WERI-Rb-1 (cell line): ENCODE measurements at regions not wholly inside any gene's neighbourhood (a gene's known extent, or its start where the extent isn't known, plus 50 kb on each side); places are given as distances from the start of the nearest gene placed in this dataset.
"Not testable (repeated sequence)": the region's sequence is repeated elsewhere in the genome, so short reads cannot be mapped to it uniquely, and the experiment has no call there.

Experiments used
- DNase-seq: peaks from one replicate; pipeline ENCODE4 v3.0.0-alpha.2; 2020
- H3K27ac ChIP-seq: fragments of 250-450 bp; sonication (Bioruptor Pico); 2 replicates; pipeline ENCODE4 v1.5.1; 2020; ENCODE audit warnings: mild to moderate bottlenecking, moderate library complexity
- H3K27me3 ChIP-seq: fragments of 250-450 bp; sonication (Bioruptor Pico); 2 replicates; pipeline ENCODE4 v1.5.1; 2021; ENCODE audit warnings: mild to moderate bottlenecking, low read depth, moderate library complexity; ENCODE audit not compliant: insufficient read depth, severe bottlenecking
- H3K36me3 ChIP-seq: fragments of 250-450 bp; sonication (Bioruptor Pico); 2 replicates; pipeline ENCODE4 v1.5.1; 2020; ENCODE audit warnings: mild to moderate bottlenecking, moderate library complexity
- H3K4me3 ChIP-seq: 2 replicates; pipeline ENCODE4 v1.5.1; 2011; ENCODE audit warnings: low read depth, mild to moderate bottlenecking, control low read depth, low read length
- H3K9me3 ChIP-seq: fragments of 250-450 bp; sonication (Bioruptor Pico); 2 replicates; pipeline ENCODE4 v1.5.1; 2021; ENCODE audit warnings: mild to moderate bottlenecking, moderate library complexity; ENCODE audit not compliant: severe bottlenecking
- TF ChIP-seq, protein P1 (sequence below): IDR thresholded peaks from 2 replicates; pipeline ENCODE4 v1.5.1; 2011; ENCODE audit warnings: low read depth, mild to moderate bottlenecking, control low read depth, inconsistent platforms, low read length

DNA sequence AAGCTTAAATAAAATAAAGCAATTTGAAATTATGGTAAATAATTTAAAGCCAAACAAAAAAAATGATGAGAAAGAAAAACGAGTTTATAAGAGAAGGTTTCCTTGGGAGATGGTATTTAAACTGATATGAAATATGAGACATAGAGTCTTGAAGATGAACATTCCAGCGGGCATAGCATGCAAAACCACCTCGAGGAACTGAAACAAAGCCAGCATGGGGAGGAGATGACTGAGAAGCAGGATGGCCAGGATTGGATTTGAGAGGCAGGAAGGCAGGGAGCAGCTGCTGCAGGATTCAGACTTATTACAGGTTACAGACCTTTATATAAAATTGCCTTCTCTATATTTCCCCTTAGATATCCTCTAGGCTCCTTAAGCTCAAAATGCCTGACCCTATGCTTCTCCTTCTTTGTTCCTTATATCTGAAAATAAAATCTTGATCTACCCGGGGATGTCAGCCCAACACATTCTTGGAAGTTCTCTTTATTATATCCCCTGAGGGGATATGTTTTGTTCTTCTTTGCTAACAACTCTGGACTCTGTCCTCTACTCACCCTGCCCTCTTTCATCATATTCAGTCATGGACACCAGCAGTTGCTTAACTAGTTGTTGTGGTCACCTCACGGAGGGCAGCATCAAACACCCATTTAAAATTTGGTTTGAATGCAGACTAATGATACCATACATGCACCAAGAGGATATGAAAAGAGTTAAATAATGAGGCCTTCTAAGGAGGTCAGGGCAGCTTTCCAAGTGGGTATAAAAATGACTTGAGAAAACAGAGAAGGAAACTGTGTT lies 719.1 kb upstream of the B3GALT2 start:
- no peaks in the 10 kb centered on the region for H3K9me3 ChIP-seq
- no peak for DNase-seq
- no peak overlapping the region for H3K27ac ChIP-seq
- TF ChIP-seq, protein P1, sequence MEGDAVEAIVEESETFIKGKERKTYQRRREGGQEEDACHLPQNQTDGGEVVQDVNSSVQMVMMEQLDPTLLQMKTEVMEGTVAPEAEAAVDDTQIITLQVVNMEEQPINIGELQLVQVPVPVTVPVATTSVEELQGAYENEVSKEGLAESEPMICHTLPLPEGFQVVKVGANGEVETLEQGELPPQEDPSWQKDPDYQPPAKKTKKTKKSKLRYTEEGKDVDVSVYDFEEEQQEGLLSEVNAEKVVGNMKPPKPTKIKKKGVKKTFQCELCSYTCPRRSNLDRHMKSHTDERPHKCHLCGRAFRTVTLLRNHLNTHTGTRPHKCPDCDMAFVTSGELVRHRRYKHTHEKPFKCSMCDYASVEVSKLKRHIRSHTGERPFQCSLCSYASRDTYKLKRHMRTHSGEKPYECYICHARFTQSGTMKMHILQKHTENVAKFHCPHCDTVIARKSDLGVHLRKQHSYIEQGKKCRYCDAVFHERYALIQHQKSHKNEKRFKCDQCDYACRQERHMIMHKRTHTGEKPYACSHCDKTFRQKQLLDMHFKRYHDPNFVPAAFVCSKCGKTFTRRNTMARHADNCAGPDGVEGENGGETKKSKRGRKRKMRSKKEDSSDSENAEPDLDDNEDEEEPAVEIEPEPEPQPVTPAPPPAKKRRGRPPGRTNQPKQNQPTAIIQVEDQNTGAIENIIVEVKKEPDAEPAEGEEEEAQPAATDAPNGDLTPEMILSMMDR, result no peak
- H3K4me3 ChIP-seq, result no peak overlapping the region
- no peaks in the 10 kb centered on the region for H3K27me3 ChIP-seq
- no peaks in the 10 kb centered on the region for H3K36me3 ChIP-seq

- Histone ChIP-seq H3K4me3 (no peak overlapping the region), H3K27me3 (no peaks in the 10 kb centered on the region), H3K36me3 (no peaks in the 10 kb centered on the region), H3K27ac (no peak overlapping the region), H3K9me3 (no peaks in the 10 kb centered on the region)
- no peak for DNase-seq
- TF ChIP-seq, protein P1, result no peak
These were observed 705.4 kb upstream of the B3GALT2 start for GRCh38 chr1:193891788-193892187.

GRCh38 chr1:193890935-193891334 lies 704.5 kb upstream of the B3GALT2 start:
- Histone ChIP-seq H3K36me3 (no peaks in the 10 kb centered on the region), H3K9me3 (no peaks in the 10 kb centered on the region), H3K4me3 (no peak overlapping the region), H3K27ac (no peak overlapping the region), H3K27me3 (no peaks in the 10 kb centered on the region)
- DNase-seq, result no peak
- TF ChIP-seq, protein P1, result no peak

DNA sequence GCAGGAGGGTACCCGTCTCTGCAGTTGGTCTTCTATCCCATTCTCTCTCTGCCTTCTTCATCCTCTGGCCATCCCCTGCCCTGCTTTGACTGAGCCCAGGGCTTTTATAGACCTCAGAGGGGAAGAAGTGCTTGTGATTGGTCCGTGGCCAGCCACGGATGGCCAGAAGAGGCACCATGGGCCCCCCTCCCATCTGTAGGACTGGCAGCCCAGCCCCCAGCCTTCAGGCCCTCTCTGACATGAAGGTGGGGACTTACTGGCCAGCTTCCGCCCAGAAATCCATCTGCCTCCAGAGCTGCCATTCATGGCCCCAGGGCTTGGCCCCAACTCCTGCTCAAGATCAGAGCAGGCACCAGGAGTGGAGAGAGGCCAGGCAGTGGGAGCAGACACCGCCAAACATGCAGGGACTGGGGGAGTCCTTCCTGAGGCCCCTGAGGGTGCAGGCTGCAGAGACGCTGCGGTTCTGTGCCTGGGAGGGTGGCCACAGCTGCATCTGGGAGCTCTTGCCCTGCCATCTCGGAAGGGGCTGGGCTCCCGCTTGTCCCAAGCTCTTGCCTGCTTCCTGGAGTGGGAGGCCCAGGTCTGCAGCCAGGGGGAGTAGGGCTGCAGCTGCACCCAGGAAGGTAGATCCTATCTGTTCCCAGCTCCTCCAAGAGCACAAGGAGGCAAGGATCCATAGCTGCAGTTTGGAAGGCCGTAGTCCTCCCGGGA lies 698.6 kb upstream of the B3GALT2 start:
- no peaks in the 10 kb centered on the region for H3K27me3 ChIP-seq
- no peak overlapping the region for H3K4me3 ChIP-seq
- H3K36me3 ChIP-seq, result no peaks in the 10 kb centered on the region
- no peak overlapping the region for H3K27ac ChIP-seq
- DNase-seq, result peak; percentile 16
- no peaks in the 10 kb centered on the region for H3K9me3 ChIP-seq
- TF ChIP-seq, protein P1, result no peak; the same call in 1 of the 2 replicates

- H3K4me3 ChIP-seq, H3K36me3 ChIP-seq, DNase-seq, H3K27ac ChIP-seq, H3K27me3 ChIP-seq: not testable (repeated sequence)
- H3K9me3 ChIP-seq, result peaks cover 12% of the 10 kb centered on the region
These were observed 691.5 kb upstream of the B3GALT2 start for GRCh38 chr1:193877920-193878319.

GRCh38 chr1:193868425-193868824 lies 682.0 kb upstream of the B3GALT2 start:
- H3K4me3 ChIP-seq, result no peak overlapping the region
- H3K27me3 ChIP-seq, result no peaks in the 10 kb centered on the region
- TF ChIP-seq, protein P1, result no peak
- H3K36me3 ChIP-seq, result no peaks in the 10 kb centered on the region
- no peak for DNase-seq
- H3K27ac ChIP-seq, result no peak overlapping the region
- H3K9me3 ChIP-seq, result no peaks in the 10 kb centered on the region
